Activated CD8-positive, alpha-beta memory T cell treated with anti-CD3 and anti-CD28 coated beads for 36 hours (primary cell): ENCODE measurements at regions not wholly inside any gene's neighbourhood (a gene's known extent, or its start where the extent isn't known, plus 50 kb on each side); places are given as distances from the start of the nearest gene placed in this dataset.

Experiments used
- CTCF ChIA-PET: fragments of 350-600 bp; sonication (Branson Sonifier 250); formaldehyde crosslinking; loops from one replicate; lab custom pipeline; 2021; ENCODE audit warnings: antibody characterized with exemption; lab: Charles Lee
- POLR2A ChIA-PET: fragments of 350-600 bp; sonication (Branson Sonifier 250); formaldehyde crosslinking; loops from one replicate; lab custom pipeline; 2021; ENCODE audit warnings: antibody characterized with exemption; lab: Charles Lee

- CTCF ChIA-PET, result no interaction called here
Measured at GRCh38 chr10:52883996-52884871, 111.7 kb upstream of the MBL2 start.

DNA sequence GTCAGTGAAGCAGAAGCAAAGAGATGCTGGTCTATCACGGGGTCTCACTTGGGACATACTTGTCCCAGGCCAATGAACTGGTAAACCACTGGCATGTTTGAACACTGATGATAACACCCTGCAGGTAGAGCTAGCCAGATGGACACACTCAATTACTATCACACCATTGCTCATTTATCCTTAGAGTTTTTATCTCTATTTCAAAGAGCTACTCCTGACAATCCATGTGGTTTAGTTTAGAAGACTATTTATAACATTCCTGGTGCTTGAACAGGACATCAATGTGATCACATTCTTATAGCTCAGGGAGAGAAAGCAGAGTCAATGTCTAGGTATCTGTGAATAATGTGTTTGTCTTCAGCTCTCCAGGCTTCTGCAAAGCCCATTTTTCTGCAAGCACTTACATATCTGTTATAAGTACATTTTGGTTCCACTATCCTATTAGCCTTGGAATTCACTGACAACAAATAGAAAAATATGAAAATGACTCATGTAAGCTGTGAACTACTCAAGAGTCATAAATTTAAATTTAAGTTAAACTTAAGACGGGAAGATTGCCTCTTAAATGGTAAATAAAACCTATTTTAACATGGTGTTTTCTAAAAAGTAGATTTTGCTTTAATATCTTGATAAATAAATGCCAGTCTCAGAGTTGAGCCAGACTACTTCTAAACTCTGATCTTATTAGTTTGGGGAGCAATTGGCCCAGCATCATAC lies 106.7 kb upstream of the MBL2 start:
- ChIA-PET POLR2A (no interaction called here), CTCF (no interaction called here)

More at GRCh38 chr10:52883996-52884871, 111.7 kb upstream of the MBL2 start:
- POLR2A ChIA-PET, result no interaction called here

DNA sequence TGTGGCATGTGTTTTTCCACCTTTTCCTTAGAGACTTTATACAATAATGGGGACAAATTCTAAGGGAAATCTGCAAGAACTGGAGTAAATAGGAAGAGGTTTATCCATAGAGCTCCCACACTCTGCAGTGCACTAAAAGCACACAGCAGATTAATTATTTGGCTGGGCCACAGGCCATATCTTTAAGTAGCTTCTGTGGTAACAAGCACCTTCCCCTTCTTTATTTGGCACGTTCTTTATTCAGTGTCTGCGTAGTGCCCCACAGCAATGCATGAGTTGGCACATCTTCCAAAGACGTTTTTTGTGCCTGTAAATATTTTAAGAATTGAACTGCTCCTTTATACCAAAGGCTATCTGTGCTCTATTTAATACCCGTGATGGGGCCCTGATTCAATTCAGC lies 104.9 kb upstream of the MBL2 start:
- ChIA-PET POLR2A (no interaction called here), CTCF (no interaction called here)

DNA sequence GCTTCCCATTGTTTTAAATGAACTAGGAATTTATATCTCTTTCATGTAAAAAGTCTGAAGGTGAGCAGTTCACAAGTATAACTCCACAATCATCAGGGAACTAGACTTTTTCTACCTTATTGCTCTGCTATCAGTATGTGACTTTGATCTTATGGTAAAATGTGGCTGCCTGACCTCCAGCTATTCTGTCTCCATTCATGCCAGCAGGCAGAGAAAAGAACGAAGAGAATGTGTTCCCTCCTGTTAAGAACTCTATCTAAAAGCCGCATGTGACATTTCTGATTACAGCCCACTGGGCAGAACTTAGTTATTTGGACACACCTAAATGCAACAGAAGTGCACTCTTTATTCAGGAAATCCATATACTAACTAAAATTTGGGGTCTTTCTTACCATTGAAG lies 102.8 kb upstream of the MBL2 start:
- CTCF ChIA-PET, result no interaction called here

GRCh38 chr10:52874581-52874980 lies 102.0 kb upstream of the MBL2 start:
- CTCF ChIA-PET, result no interaction called here
- POLR2A ChIA-PET, result no interaction called here

More for the DNA sequence above, 102.8 kb upstream of the MBL2 start:
- POLR2A ChIA-PET, result no interaction called here

GRCh38 chr10:52871191-52871843 lies 98.7 kb upstream of the MBL2 start:
- ChIA-PET POLR2A (no interaction called here), CTCF (interaction anchor here (0.9 kb wide), 1 partner anchor 12 kb away, joined by 3 read pairs; no protein-coding TSS in a partner anchor)

DNA sequence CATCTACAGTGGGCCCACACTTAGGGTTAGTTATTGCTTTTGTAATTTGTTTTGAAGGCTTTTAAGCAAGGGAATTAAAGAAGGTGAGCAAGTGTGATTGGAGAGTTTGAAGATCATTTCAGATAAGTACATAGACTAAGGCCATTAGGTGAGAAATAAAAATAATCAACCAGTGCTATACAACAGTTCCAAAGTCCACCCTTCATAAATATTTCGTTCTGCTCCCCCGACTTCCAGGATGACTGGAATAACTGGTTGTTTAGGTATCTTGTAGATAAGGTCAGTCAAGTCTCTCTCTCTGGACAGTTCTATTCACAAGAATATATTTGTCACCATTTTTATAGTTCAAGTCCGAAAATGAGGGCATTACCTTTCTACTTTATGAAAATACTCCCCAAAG lies 98.0 kb upstream of the MBL2 start:
- ChIA-PET CTCF (interaction anchor here (0.9 kb wide), 1 partner anchor 13 kb away, joined by 3 read pairs; no protein-coding TSS in a partner anchor), POLR2A (no interaction called here)

GRCh38 chr10:52869864-52870263 lies 97.3 kb upstream of the MBL2 start:
- ChIA-PET CTCF (no interaction called here), POLR2A (no interaction called here)

DNA sequence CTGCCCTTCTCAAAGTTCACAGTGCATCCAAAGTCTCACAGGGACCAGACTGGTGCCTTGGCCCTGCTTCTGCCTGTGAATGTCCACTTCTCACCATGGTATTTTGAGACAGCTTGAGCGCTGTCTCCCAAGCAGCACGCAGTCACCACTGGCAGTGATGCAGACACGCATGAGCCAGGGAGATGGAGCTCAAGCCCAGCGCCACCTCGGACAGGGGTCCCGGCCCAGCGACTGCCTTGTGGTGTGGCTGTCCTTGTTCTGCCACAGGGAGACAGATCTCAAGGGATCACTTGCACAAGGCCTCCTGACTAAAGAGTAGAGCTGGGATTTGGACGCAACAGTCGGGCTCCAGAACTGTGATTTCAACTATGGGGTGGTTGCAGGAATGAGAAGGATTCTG lies 92.6 kb upstream of the MBL2 start:
- POLR2A ChIA-PET, result no interaction called here
- CTCF ChIA-PET, result no interaction called here

DNA sequence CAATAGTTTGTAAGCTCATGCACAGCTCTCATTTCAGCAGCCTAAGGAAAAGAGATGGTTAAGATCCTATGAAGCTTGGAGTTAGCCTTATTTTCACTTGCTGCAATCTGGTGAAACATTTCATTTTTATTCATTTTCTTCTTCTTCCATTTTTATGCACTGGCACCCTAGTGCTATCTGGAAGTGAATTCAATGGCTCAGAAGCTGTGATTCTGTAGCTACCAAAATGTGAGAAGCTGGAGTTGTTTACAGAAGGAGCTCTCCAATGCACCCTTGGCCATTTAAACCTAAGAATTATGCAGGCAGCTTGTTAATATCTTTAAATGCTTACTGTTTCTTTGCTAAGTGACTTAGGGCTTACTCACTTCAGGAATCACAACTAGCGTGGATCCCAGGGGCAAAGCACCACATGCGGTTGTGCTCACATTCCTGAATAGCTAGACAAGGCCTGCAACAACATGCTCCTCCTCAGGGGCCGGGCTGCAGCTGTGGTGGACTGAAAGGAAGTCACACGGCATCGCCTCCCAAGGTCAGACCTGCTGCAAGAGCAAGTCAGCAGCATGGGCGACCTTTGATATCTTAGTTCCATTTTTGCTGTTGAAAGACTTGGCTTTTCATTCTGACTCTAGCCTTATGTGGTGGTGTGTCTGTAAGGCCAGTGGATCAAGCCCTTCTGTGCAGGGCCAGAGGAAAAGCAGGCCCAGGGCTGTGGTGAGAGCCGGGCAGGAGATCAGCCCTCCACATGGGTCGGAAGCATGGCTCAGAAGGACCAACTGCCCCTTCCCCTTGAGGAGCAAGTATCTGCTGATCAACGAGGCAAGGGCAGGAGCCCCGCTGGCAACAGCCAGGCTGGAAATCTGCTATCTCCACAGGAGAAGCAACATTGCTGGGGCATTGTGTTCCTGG lies 91.9 kb upstream of the MBL2 start:
- ChIA-PET POLR2A (no interaction called here), CTCF (no interaction called here)

GRCh38 chr10:52858722-52859121 lies 86.1 kb upstream of the MBL2 start:
- ChIA-PET CTCF (no interaction called here), POLR2A (no interaction called here)

DNA sequence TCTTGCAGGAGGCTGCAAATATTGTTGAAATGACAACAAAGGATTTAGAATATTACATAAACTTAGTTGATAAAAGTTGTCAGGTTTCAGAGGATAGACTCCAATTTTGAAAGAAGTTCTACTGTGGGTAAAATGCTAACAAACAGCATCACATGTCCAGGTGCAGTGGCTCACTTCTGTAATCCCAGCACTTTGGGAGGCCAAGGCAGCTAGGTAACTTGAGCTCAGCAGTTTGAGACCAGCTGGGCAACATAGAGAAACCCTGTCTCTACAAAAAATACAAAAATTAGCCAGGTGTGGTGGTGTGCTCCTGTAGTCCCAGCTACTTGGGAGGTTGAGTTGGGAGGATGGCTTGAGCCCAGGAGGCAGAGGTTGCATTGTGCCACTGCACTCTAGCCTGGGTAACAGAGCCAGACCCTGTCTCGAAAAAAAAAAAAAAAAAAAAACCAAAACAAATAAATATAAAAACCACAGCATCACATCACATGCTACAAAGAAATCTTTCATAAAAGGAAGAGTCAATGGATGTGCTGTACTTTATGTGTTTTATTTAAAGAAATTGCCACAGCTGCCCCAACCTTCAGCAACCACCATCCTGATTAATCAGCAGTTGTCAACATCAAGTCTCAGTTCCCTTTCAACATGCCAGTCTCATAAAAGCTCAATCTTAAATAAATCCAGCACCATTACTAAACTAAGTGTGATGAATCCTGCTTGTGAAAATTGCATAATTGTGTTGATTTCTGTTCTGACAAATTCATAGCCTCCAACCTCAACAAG lies 83.2 kb upstream of the MBL2 start:
- ChIA-PET CTCF (no interaction called here), POLR2A (no interaction called here)

DNA sequence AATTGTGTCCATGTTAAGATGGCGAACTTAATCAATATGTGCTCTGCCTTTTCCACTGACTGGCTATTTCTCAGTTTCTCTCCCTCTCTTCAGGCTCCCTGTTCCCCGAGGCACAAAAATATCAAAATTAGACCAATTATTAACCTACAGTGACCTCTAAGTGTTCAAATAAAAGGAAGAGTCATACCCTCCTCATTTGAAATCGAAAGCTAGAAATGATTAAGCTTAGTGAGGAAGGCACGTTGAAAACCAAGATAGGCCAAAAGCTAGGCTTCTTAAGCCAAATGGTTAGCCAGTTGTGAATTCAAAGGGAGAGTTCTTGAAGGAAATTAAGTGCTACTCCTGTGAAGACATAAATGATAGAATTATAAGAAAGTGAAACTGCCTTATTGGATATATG lies 81.1 kb upstream of the MBL2 start:
- CTCF ChIA-PET, result no interaction called here
- POLR2A ChIA-PET, result no interaction called here

DNA sequence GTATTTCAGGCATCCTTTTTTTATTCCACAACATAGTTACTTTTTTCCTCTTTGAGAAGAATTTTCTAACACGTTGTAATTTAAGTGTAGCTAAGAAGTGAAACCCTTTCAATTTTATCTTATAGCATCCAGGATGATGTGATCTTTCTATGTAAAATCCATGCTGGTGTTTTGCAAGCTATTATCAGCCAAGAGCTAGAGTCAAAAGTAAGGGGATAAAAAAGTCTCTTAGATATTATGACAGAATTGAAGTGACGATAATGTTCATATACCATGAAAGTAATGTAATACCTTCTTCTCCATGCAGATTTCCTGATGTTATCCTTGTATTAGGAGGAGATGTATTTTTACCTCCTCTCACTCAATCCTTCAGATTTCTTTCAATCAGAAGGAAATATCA lies 64.2 kb upstream of the MBL2 start:
- CTCF ChIA-PET, result no interaction called here
- POLR2A ChIA-PET, result no interaction called here
